CD14-positive monocyte (primary cell): ENCODE measurements at regions not wholly inside any gene's neighbourhood (a gene's known extent, or its start where the extent isn't known, plus 50 kb on each side); places are given as distances from the start of the nearest gene placed in this dataset.

Experiments
- DNase-seq, 3 donors: peaks; one replicate each; pipeline ENCODE4 v3.0.0-alpha.2; 2011 to 2022
- H2AFZ ChIP-seq: 2 replicates; pipeline ENCODE4 v1.6.0; 2012; ENCODE audit warnings: mild to moderate bottlenecking, low read depth, low read length, inconsistent platforms; ENCODE audit not compliant: insufficient read depth, poor library complexity, severe bottlenecking
- H3K27ac ChIP-seq, 2 donors: 1 replicate in 1 of 2; 2 replicates in 1 of 2; pipeline ENCODE4 v1.5.1; 2012 to 2013; ENCODE audit warnings: low read length in 2 of 2, control low read depth in 1 of 2, inconsistent platforms in 1 of 2, low read depth in 1 of 2, mild to moderate bottlenecking in 1 of 2
- H3K27me3 ChIP-seq, 2 donors: one replicate each; pipeline versions ENCODE4 v1.6.0 to v1.6.1; 2011 to 2013; ENCODE audit warnings: low read length in 2 of 2; ENCODE audit not compliant: control insufficient read depth in 2 of 2, insufficient read depth in 2 of 2
- H3K36me3 ChIP-seq, 2 donors: replicated peaks in 1 of 2; 1 replicate in 1 of 2; 2 replicates in 1 of 2; pipeline versions ENCODE4 v1.5.1 to v1.6.1; 2012 to 2013; ENCODE audit warnings: low read length in 2 of 2, control low read depth in 1 of 2, inconsistent platforms in 1 of 2, mild to moderate bottlenecking in 1 of 2; ENCODE audit not compliant: insufficient read depth in 2 of 2, control insufficient read depth in 1 of 2
- H3K4me1 ChIP-seq, 2 donors: 1 replicate in 1 of 2; 2 replicates in 1 of 2; pipeline versions ENCODE4 v1.5.1 to v1.6.1; 2012 to 2013; ENCODE audit warnings: low read length in 2 of 2, control low read depth in 1 of 2, inconsistent platforms in 1 of 2, mild to moderate bottlenecking in 1 of 2, moderate library complexity in 1 of 2; ENCODE audit not compliant: insufficient read depth in 2 of 2, control insufficient read depth in 1 of 2
- H3K4me2 ChIP-seq: replicated peaks from 2 replicates; pipeline ENCODE3; 2012; ENCODE audit warnings: low read length, moderate library complexity, mild to moderate bottlenecking; ENCODE audit not compliant: poor library complexity, severe bottlenecking; ENCODE audit errors: extremely low read depth
- H3K4me3 ChIP-seq, 3 experiments: fragments of 200-600 bp in 1 of 3; sonication (generic) in 1 of 3; replicated peaks in 1 of 3; 1 replicate in 2 of 3; 2 replicates in 1 of 3; pipeline ENCODE4 v1.5.1; 2011 to 2013; ENCODE audit warnings: low read length in 3 of 3, mild to moderate bottlenecking in 3 of 3, control low read depth in 2 of 3, low read depth in 2 of 3, inconsistent platforms in 1 of 3, moderate library complexity in 1 of 3
- H3K79me2 ChIP-seq: 2 replicates; pipeline ENCODE4 v1.6.0; 2012; ENCODE audit warnings: mild to moderate bottlenecking, control low read depth, inconsistent platforms, low read length, moderate library complexity; ENCODE audit not compliant: insufficient read depth
- H3K9ac ChIP-seq: 2 replicates; pipeline ENCODE4 v1.6.0; 2017; ENCODE audit warnings: low read length, mild to moderate bottlenecking; ENCODE audit not compliant: insufficient read depth, poor library complexity, severe bottlenecking
- H3K9me3 ChIP-seq, 2 donors: replicated peaks in 1 of 2; 1 replicate in 1 of 2; 2 replicates in 1 of 2; pipeline versions ENCODE4 v1.5.1 to v1.6.1; 2012 to 2013; ENCODE audit warnings: low read length in 2 of 2, control low read depth in 1 of 2; ENCODE audit not compliant: control insufficient read depth in 1 of 2, insufficient read depth in 1 of 2
- H4K20me1 ChIP-seq: 2 replicates; pipeline ENCODE4 v1.6.0; 2012; ENCODE audit warnings: mild to moderate bottlenecking, low read length, control low read depth, moderate library complexity; ENCODE audit not compliant: insufficient read depth
- H3K27ac Mint-ChIP-seq, 7 donors: one replicate each; pipeline ENCODE4 v1.8.0; 2020; ENCODE audit warnings: mild to moderate bottlenecking in 7 of 7, mixed read lengths in 7 of 7, moderate library complexity in 6 of 7, inconsistent platforms in 2 of 7
- H3K27me3 Mint-ChIP-seq, 3 donors: one replicate each; pipeline ENCODE4 v1.8.0; 2021 to 2022; ENCODE audit warnings: low read depth in 3 of 3, mild to moderate bottlenecking in 3 of 3, mixed read lengths in 3 of 3, moderate library complexity in 3 of 3, inconsistent platforms in 1 of 3
- H3K36me3 Mint-ChIP-seq, 2 donors: one replicate each; pipeline ENCODE4 v1.8.0; 2020; ENCODE audit warnings: mixed read lengths in 2 of 2, inconsistent platforms in 1 of 2, mild to moderate bottlenecking in 1 of 2
- H3K4me1 Mint-ChIP-seq: one replicate; pipeline ENCODE4 v1.8.0; 2020; ENCODE audit warnings: mild to moderate bottlenecking, mixed read lengths
- H3K4me3 Mint-ChIP-seq, 2 donors: one replicate each; pipeline ENCODE4 v1.8.0; 2020; ENCODE audit warnings: mild to moderate bottlenecking in 2 of 2, mixed read lengths in 2 of 2, moderate library complexity in 1 of 2
- H3K9me3 Mint-ChIP-seq, 7 donors: one replicate each; pipeline ENCODE4 v1.8.0; 2020 to 2022; ENCODE audit warnings: mixed read lengths in 7 of 7, mild to moderate bottlenecking in 6 of 7, moderate library complexity in 6 of 7, inconsistent platforms in 2 of 7
- CTCF ChIP-seq: fragments of 200-600 bp; IDR thresholded peaks from one replicate; pipeline ENCODE4 v1.8.0; 2022; ENCODE audit warnings: antibody characterized with exemption, mild to moderate bottlenecking
- WGBS: methylation state at CpG from one replicate; pipeline ENCODE4 v1.1.5; 2013; ENCODE audit warnings: missing lambda C conversion rate; ENCODE audit not compliant: insufficient coverage; 5-methylcytosine and 5-hydroxymethylcytosine counted together
- intact Hi-C, 2 donors: fragments of 100-400 bp; cut with micrococcal nuclease; formaldehyde crosslinking; loops; one replicate each; pipeline versions ENCODE4 v1.15.0 to v1.15.1; 2023

GRCh38 chr16:63187638-63188037 lies 1151.4 kb upstream of the CDH8 start:
- Histone ChIP-seq H3K9me3 (no peaks in the 10 kb centered on the region), H3K4me3 (no peak overlapping the region), H3K36me3 (no peaks in the 10 kb centered on the region), H3K79me2 (no peaks in the 10 kb centered on the region), H3K4me1 (no peaks in the 10 kb centered on the region), H4K20me1 (no peaks in the 10 kb centered on the region), H3K4me2 (no peak overlapping the region), H3K27me3 (no peaks in the 10 kb centered on the region), H3K27ac (no peak overlapping the region), H3K9ac (no peak overlapping the region), H2AFZ (no peak overlapping the region)
- Mint-ChIP-seq H3K36me3 (no peaks in the 10 kb centered on the region), H3K27me3 (no peaks in the 10 kb centered on the region), H3K4me3 (no peak overlapping the region), H3K4me1 (no peaks in the 10 kb centered on the region), H3K27ac (no peak overlapping the region), H3K9me3 (peaks cover 0 to 6% (median 0%) of the 10 kb centered on the region in 7 donors)
- DNase-seq, result no peak
- WGBS, result 50% methylated on average over 2 of the region's 3 CpGs
- intact Hi-C loops, result no loop called here
- no peak for TF ChIP-seq CTCF

- TF ChIP-seq CTCF, result no peak
- Histone ChIP-seq H3K4me1 (no peaks in the 10 kb centered on the region), H3K27me3 (no peaks in the 10 kb centered on the region), H3K4me3 (no peak overlapping the region), H3K27ac (no peak overlapping the region), H3K9me3 (no peaks in the 10 kb centered on the region), H3K4me2 (no peak overlapping the region), H2AFZ (no peak overlapping the region), H3K79me2 (no peaks in the 10 kb centered on the region), H3K9ac (no peak overlapping the region), H3K36me3 (no peaks in the 10 kb centered on the region), H4K20me1 (no peaks in the 10 kb centered on the region)
- DNase-seq, result no peak
- Mint-ChIP-seq H3K4me1 (no peaks in the 10 kb centered on the region), H3K9me3 (peaks cover 0 to 7% (median 0%) of the 10 kb centered on the region in 7 donors), H3K27ac (no peak overlapping the region), H3K27me3 (no peaks in the 10 kb centered on the region), H3K36me3 (no peaks in the 10 kb centered on the region), H3K4me3 (peak overlapping the region in 1 of 2 donors; percentile 4)
- intact Hi-C loops, result no loop called here
- WGBS, result 15% methylated on average over 2 of the region's 4 CpGs
Observed at GRCh38 chr16:63185235-63185780, 1149.1 kb upstream of the CDH8 start.
